ENCODE measurements at regions not wholly inside any gene's neighbourhood (a gene's known extent, or its start where the extent isn't known, plus 50 kb on each side); places are given as distances from the start of the nearest gene placed in this dataset.

DNA sequence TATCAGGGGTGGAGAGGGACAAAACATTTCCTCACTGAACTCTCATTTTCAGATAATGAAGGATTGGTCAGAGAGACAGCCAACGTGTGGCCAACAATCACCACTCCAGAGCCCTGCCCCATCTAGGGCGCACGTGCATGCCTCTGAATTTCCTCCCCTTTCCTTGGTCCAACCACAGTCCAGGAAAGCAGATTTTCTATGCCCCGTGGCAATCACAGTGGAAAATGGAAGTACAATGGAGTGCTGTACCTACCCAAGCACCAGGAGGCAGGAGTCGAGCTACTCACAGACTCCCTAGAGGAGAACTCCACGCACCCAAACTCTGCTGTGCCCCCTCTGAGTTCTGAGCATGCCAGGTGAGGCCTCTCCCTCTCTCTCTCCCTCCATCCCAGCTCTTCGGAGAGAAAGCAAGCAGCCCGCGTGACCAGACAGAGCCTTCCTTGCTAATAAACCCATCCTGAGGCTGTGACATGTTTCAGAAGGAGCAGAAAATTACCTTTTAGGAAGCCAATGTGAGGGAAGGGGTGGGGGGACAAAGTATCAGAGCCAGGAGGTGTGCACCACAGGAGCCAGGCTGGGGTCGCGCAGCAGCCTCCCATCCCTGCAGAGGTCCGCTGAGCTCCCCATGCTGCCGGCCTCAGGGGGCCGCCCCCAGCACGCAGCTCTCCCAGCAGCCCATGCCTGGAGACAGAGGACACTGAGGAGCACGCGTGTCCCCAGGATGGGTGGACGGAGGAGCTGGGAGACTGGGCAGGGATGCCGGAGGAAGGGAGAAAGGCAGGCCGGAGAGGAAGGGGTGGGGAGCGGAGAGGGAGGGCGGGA is 73.4 kb downstream of the PITPNM2 start:
- Mint-ChIP-seq H3K36me3 (ENCODE audit: unreplicated experiment) (no peaks in the 10 kb centered on the region), H3K9me3 (ENCODE audit: unreplicated experiment) (peaks cover 8% of the 10 kb centered on the region), H3K27me3 (ENCODE audit: unreplicated experiment) (peaks cover 8% of the 10 kb centered on the region), H3K27ac (ENCODE audit: unreplicated experiment) (peak overlapping the region; percentile 95), H3K4me3 (ENCODE audit: unreplicated experiment) (peak overlapping the region; percentile 82), H3K4me1 (ENCODE audit: low read depth, unreplicated experiment) (peaks cover 59% of the 10 kb centered on the region)
- TF ChIP-seq, protein P1, sequence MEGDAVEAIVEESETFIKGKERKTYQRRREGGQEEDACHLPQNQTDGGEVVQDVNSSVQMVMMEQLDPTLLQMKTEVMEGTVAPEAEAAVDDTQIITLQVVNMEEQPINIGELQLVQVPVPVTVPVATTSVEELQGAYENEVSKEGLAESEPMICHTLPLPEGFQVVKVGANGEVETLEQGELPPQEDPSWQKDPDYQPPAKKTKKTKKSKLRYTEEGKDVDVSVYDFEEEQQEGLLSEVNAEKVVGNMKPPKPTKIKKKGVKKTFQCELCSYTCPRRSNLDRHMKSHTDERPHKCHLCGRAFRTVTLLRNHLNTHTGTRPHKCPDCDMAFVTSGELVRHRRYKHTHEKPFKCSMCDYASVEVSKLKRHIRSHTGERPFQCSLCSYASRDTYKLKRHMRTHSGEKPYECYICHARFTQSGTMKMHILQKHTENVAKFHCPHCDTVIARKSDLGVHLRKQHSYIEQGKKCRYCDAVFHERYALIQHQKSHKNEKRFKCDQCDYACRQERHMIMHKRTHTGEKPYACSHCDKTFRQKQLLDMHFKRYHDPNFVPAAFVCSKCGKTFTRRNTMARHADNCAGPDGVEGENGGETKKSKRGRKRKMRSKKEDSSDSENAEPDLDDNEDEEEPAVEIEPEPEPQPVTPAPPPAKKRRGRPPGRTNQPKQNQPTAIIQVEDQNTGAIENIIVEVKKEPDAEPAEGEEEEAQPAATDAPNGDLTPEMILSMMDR (IDR thresholded peaks at IDR 0.05; ENCODE audit: partially characterized antibody, unreplicated experiment), result no peak
- DNase-seq, result no peak

DNA sequence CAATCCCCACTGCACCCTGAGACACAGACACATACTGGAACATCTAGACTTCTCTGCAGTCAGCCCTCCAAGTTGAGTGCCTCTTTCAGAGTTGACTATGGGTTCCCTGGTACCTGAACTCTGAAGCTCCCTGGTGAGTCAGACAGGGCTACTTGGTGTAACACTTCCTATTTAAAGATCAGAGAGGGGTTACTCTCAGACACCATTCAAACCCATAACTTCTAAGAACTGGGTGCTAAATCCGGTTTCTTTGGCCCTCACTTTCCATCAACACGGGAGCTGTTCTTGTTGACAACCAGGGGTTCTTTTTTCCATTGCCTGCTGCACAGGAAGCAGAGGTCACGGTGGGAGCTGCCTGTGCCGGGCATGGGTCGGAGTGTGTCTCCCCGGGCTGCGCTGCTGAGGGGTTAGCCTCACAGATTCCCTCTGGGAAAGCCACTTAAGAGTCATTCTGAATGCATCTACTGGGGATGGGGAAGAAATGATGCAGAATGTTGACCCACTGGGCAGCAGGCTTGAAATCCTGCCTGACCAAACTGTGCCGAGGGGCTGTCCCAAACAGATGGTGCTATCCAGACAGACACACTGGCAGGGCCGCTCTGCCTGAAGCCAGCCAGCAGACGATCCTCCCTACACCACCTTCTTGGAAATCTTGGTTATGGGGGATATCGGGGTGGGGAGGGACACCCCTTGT is 74.1 kb downstream of the PITPNM2 start:
- Mint-ChIP-seq H3K4me3 (ENCODE audit: unreplicated experiment) (peak overlapping the region; percentile 82), H3K9me3 (ENCODE audit: unreplicated experiment) (peaks cover 8% of the 10 kb centered on the region), H3K27ac (ENCODE audit: unreplicated experiment) (peak overlapping the region; percentile 95), H3K36me3 (ENCODE audit: unreplicated experiment) (no peaks in the 10 kb centered on the region), H3K4me1 (ENCODE audit: low read depth, unreplicated experiment) (peaks cover 58% of the 10 kb centered on the region), H3K27me3 (ENCODE audit: unreplicated experiment) (peaks cover 8% of the 10 kb centered on the region)
- TF ChIP-seq, protein P1 (IDR thresholded peaks at IDR 0.05; ENCODE audit: partially characterized antibody, unreplicated experiment), result no peak
- DNase-seq, result no peak

DNA sequence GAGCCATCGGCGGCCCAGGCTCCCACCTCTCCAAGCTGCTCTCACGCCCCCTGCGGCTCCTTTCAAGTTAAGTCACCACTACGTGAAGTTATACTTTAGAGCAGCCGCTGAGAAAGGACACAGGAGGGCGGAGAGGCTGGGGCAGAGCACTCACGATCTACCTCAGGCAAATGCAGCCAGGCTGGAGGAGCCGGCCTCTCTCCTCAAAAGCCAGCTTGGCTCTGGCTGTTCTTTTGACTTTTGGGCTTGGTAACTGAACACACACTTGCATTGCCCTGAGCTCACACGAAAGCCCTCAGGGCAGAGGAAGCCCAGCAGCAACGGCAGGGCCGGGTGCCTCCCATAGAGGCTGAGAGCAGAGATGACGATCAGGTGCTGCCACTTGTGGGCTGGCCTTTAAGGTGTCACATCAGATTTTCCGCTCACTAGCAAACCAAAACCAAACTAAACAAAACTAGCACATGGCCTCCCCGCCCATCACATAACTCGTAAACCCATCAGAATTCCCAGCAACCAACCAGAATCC is 75.2 kb downstream of the PITPNM2 start:
- peaks cover 61% of the 10 kb centered on the region for H3K4me1 Mint-ChIP-seq (ENCODE audit: low read depth, unreplicated experiment)
- TF ChIP-seq, protein P1 (IDR thresholded peaks at IDR 0.05; ENCODE audit: partially characterized antibody, unreplicated experiment), result no peak
- peak overlapping the region; percentile 95 for H3K27ac Mint-ChIP-seq (ENCODE audit: unreplicated experiment)
- H3K4me3 Mint-ChIP-seq (ENCODE audit: unreplicated experiment), result peak overlapping the region; percentile 82
- peak; percentile 46 for DNase-seq
- H3K9me3 Mint-ChIP-seq (ENCODE audit: unreplicated experiment), result peaks cover 8% of the 10 kb centered on the region
- peaks cover 8% of the 10 kb centered on the region for H3K27me3 Mint-ChIP-seq (ENCODE audit: unreplicated experiment)
- H3K36me3 Mint-ChIP-seq (ENCODE audit: unreplicated experiment), result no peaks in the 10 kb centered on the region

DNA sequence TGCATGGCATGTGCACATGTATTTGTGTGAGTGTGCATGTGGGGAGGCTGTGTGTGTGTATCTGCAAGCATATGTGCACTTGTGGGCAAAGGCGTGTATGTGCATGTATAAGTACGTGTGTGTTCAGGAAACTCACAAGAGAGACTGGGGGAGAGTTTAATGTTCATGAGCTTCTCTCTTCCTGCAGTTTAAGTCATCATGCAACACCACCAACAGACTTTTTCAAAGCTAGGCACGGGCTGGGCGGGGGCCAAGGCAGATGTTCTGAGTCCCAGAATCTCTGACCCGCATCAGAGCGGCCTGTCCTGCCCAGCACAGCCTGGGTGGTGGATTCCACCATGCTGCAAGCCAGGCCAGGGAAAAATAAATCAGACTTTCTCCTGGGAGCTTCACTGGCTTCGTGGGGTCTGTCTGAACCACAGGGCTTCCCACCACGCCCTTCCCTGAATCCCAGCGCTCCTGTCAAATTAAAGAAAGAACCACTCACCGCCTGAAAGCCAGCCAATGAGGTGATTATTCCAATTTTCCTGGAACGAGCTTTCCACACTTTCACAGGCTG is 75.7 kb downstream of the PITPNM2 start:
- Mint-ChIP-seq H3K27me3 (ENCODE audit: unreplicated experiment) (peaks cover 8% of the 10 kb centered on the region), H3K9me3 (ENCODE audit: unreplicated experiment) (peaks cover 9% of the 10 kb centered on the region), H3K27ac (ENCODE audit: unreplicated experiment) (peak overlapping the region; percentile 95), H3K36me3 (ENCODE audit: unreplicated experiment) (no peaks in the 10 kb centered on the region), H3K4me3 (ENCODE audit: unreplicated experiment) (peak overlapping the region; percentile 82), H3K4me1 (ENCODE audit: low read depth, unreplicated experiment) (peaks cover 61% of the 10 kb centered on the region)
- TF ChIP-seq, protein P1 (IDR thresholded peaks at IDR 0.05; ENCODE audit: partially characterized antibody, unreplicated experiment), result no peak
- no peak for DNase-seq

Data from glutamatergic neuron (in vitro differentiated cells).